GM12892 (cell line): ENCODE measurements at regions not wholly inside any gene's neighbourhood (a gene's known extent, or its start where the extent isn't known, plus 50 kb on each side); places are given as distances from the start of the nearest gene placed in this dataset.

Source experiments
- POLR2A ChIP-seq: IDR thresholded peaks from 2 replicates; pipeline ENCODE4 v1.6.1; 2011; ENCODE audit warnings: low read depth, low read length, control low read depth
- POLR2AphosphoS5 ChIP-seq: IDR thresholded peaks from 2 replicates; pipeline ENCODE4 v1.6.1; 2011; ENCODE audit warnings: low read depth, low read length, control low read depth
- TAF1 ChIP-seq: IDR thresholded peaks from 2 replicates; pipeline ENCODE4 v1.6.1; 2011; ENCODE audit warnings: low read depth, mild to moderate bottlenecking, control low read depth, low read length, borderline replicate concordance

DNA sequence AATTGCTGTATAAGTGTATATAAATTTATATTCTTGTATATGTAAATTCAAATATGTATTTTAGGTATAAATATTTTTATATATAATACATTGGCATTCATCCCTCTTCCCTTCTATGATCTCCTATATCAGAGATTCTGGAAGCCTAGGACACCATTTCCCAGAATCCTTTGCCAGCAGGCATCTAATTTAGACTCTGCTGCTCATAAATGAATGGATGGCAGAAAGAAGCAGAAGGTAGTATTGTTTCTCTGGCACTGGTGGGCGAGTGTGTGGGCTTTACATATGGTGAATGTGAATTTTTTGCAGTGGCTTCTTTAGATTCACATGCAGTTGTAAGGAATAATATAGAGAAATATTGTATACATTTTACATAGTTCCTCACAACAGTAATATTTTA, 215.2 kb upstream of the THSD7B start:
- TF ChIP-seq TAF1 (no peak), POLR2A (no peak), POLR2AphosphoS5 (no peak)
